GM19395 (cell line): ENCODE measurements at regions not wholly inside any gene's neighbourhood (a gene's known extent, or its start where the extent isn't known, plus 50 kb on each side); places are given as distances from the start of the nearest gene placed in this dataset.
A peak's percentile ranks its signal among the peaks of the same experiment; 100 is the strongest.

Experiments used
- ATAC-seq: cut with Tn5 transposase; IDR thresholded peaks from one replicate; pipeline ENCODE4 v1.9.1; 2021; ENCODE audit warnings: mild to moderate bottlenecking, moderate library complexity; ENCODE audit not compliant: unreplicated experiment

- ATAC-seq: no peak
These were observed 289.4 kb upstream of the CXCR4 start for GRCh38 chr2:136407117-136407951.

DNA sequence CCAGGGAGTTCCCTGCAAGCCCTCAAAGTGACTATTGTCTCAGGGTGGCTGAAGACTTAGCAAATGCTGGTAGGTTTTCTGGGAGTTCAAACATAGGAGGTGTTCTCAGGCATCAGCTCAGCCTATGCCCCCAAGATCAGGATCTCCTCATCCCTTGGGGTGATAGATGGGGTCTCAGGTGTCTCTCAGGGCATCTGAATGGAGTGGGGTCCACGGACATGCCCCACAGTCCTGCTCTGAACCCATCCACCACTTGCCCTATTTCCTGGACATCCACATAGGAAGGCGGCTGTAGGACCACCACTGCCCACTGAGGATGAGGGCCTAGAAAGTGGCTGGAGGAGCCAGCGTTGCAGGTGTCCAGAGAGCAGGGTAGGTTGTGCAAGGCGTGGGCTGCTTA, 287.0 kb upstream of the CXCR4 start:
- ATAC-seq: no peak

GRCh38 chr2:136404176-136404575, 286.2 kb upstream of the CXCR4 start:
- ATAC-seq: no peak

DNA sequence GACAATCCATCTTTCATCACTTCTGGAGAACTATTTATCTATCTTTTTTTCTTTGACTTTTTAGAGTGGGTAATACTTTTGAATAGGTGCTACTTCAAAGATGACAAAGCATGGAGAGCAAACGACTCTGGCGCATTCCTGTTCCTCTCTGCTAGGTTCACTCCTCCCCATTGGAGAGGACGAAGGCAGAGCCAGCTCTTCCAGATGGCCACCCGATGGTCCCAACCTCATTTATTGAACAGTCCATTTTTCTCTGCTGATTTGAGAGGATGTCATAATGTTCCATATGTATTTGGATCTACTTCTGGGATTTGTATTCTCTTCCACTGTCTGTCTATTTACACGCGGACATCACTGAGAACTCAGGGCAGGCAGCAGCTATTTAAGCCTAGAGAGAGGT, 284.3 kb upstream of the CXCR4 start:
- no peak for ATAC-seq

DNA sequence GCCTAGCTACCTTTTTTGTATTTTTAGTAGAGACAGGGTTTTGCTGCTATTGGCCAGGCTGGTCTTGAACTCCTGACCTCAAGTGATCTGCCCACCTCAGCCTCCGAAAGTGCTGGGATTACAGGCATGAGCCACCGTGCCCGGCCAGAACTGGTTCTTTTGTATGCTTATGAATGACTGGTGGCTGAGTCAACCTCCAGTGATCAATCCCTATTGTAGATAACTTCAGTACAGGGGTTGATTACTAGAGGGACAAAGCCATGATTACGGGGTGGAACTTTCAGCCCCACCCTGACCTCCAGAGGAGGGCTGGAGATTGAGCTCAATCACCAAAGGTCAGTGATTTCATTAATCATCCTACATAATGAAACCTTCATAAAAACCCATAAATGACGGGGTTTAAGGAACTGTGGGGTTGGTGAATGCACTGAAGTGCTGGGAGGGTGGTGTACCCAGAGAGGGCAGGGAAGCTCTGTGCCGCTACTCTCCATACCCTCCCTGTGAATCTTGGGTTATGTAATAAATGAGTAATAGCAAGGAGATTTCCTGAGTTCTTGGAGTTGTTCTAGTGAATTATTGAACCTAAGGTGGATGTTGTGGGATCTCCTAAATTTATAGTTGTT, 281.8 kb upstream of the CXCR4 start:
- ATAC-seq: no peak

DNA sequence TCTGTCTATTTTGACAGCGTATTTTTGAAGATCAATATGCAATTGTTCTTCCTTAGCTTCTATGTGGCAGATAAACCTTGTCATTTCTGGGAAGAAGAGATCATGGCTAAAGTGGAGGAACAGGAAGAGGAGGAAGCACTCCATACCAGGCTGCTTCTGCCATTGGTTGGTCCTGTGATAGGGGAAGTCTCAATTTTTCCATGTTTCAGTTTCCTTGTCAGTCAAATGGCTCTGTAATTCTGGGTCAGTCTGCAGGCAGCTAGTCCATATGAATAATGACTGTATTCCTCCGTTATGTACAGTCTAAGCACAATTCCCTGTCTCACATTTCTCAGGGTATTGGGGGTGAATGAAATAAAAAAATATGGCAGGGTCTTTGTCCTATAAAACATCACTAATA, 277.6 kb upstream of the CXCR4 start:
- no peak for ATAC-seq

DNA sequence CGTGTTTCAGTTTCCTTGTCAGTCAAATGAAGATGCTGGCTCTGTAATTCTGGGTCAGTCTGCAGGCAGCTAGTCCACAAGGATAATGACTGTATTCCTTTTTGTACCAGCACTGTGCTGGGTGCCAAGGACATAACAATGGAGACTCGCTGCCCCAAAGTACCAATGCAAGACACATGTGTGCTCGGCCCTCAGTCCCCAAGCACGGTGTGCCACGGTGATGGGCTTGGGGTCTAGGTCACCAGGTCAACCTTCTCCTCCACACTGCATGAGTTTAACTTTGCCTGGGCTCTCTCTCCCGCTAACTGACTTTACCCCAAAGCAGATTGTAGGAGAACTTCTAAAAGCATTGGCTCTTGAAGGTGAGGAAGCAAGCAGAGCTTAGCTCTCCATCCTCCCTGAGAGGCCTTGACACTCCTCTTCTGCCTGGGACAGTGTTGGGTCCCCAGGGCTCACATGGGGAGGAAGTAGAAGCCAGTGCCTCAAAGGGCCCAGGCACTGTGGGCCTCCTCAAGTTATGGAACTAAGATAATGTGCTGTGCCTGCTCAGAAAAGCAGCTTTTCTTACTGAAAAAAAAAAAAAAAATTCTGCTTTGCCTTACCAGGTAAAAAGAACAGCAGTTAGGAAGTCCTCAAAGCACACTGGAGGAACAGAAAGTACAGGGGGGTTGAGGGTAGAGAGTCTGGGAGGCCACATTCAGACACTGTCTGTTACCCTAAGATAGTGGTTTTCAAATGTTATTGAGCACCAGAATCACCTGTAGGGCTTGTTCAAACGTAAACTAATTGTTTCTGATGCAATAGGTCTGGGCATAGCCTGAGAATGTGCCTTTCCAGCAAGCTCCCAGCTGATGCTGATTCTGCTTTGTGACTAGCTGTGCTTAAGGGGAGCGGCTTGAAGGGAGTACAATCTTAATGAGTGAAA, 276.4 kb upstream of the CXCR4 start:
- ATAC-seq: peak; percentile 83

- ATAC-seq: no peak
These were observed 275.6 kb upstream of the CXCR4 start for GRCh38 chr2:136393514-136393913.

GRCh38 chr2:136392897-136393505, 275.1 kb upstream of the CXCR4 start:
- ATAC-seq: no peak

DNA sequence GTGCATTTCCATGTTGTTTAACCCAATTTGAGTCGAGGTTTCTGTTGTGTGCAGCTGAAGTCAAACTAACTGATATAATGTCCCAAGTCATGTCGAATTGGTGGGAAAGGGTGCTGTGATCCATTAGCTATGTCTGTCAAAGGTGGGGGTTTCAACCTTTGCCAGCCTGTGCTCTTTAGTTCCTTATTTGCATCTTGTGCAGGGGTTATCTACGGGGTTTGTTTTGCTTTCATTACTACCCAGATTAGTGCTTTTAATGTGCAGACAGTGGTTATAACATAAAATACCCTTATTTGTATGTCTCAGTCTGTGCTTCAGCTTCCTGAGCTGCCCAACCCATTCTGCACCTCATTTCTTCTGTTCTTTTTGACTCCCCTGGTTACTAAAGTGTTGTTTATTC, 271.9 kb upstream of the CXCR4 start:
- peak; percentile 68 for ATAC-seq

DNA sequence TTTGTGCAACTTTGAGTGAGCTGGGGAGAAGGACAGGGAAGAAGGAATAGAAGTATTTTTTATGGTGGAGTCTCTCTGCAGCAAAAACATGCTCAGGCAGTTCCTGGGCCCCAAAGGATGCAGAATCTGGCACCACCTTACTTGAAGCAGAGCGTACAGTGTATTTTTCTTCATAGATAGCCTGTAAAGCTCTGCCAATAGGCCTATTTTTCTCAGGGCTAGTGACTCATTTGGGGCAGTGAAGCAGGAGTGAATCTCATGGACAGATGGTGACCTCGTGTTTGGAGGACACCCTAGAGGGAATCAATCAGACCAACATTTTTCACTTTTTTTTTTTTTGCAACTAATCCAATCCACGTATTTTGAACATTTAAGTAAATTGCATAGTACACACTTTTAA, 268.1 kb upstream of the CXCR4 start:
- ATAC-seq: no peak

GRCh38 chr2:136384531-136385303, 266.8 kb upstream of the CXCR4 start:
- ATAC-seq: peak; percentile 52

- ATAC-seq: no peak
These were observed 265.2 kb upstream of the CXCR4 start for GRCh38 chr2:136383167-136383566.

DNA sequence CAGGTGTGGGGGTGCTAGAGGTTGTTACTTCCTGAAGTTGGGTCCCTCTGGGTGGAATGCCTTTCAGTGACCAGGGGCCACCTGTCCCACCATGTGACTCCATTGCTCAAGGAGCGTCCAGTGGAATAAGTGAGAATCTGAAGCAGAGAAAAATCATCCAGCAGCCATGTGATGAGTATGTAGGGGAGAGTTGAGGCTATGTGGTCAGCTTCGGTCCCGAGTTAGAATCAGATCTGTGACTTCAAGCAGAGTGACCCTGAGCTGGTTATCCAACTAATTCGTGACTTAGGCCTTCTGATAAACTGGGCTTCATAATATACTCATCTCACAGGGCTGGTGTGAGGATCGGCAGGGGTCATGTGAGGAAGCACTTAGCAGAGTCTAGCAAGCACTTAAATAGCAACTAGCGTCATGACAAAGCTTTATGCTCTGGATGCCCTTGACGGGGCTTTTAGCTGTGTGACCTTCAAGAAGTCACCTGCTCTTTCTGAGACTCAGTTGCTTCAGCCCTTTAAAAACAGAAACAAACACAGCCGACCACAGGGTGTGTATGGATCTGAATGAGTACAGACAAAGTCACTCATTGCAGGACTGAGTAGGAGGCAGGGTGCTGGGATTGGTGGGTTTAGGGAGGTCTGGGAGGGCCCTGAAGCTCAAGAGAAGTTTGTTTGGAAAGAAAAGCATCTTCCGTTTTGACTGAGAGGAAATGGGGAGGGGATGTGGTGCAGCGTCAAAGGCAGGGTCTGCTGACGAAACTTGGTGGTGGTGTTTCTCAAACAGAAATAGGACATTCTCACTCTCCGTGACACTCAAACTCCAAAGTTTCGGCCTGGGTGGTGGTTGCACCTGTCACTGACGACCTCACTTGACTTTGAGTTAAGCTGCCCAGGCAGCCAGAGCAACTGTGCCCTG, 264.0 kb upstream of the CXCR4 start:
- peak; percentile 87 for ATAC-seq

DNA sequence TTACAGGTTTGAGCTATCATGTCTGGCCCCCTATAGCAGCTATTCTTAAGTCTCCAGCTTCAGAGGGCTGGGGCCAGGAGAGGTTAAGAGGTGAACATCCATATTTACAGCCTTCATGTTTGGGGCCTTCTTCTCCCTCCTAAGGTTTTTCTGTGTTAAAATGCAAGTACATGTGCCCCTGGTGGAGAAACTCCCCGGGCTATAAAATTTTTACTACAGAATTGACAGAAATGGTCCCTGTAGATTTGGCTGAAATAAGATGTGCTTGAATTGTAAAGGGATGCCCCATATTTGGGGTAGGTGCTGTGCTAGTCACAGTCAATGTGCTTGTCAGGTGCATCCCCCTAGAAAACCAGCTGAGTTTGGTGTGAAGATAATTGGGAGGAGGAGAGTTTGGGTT, 263.3 kb upstream of the CXCR4 start:
- ATAC-seq: no peak

GRCh38 chr2:136378712-136379595, 261.0 kb upstream of the CXCR4 start:
- ATAC-seq: no peak

DNA sequence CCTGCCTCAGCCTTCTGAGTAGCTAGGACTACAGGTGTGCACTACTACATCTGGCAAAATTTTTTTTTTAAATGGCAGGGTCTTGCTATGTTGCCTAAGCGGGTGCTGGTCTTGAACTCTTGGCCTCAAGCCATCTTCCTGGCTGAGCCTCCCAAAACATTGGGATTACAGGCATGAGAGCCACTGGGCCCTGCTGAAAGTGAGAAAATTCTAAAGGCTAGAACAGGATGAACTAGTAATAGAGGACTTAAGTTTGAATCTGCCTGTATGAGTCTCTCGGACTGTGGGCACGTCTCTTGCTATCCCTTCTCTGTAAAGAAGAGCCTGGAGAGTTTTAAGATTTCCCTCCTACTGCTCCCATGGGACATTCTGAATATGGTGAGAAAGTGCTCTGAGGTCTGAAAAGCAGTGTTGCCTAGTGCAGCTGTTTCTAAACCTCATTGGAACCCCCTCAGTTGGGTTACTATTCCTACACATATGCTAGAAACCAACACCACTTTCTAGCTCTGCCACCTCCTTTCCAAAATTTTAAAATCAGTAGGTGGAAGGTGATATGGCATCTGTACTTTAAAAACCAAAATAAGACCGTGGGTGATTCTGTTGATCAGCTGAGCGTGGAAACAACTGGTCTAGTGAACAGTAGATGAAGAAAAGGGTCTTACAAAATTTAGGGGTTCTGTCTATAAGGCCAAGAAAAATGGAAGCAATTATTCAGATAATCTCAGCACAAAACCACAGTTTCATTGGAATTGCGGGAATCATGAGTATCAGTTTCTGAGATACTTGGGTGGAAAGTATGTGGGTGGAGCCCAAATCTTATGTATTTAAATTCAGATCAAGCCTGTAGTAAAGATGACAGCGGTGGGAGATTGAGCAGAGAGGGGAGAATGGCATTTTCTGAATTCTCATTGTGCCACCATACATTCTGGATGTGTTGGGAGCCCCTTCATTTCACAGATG, 259.8 kb upstream of the CXCR4 start:
- no peak for ATAC-seq
